H4 (cell line): ENCODE measurements at regions not wholly inside any gene's neighbourhood (a gene's known extent, or its start where the extent isn't known, plus 50 kb on each side); places are given as distances from the start of the nearest gene placed in this dataset.

Source experiments
- DNase-seq: peaks from one replicate; pipeline ENCODE4 v3.0.0-alpha.2; 2015; ENCODE audit warnings: low spot score

- DNase-seq: no peak
Measured at GRCh38 chr12:124188561-124189405, 106.1 kb upstream of the RFLNA start.

GRCh38 chr12:124190312-124191023, 104.4 kb upstream of the RFLNA start:
- DNase-seq: no peak

GRCh38 chr12:124191024-124191359, 103.9 kb upstream of the RFLNA start:
- DNase-seq: peak; percentile 63

DNA sequence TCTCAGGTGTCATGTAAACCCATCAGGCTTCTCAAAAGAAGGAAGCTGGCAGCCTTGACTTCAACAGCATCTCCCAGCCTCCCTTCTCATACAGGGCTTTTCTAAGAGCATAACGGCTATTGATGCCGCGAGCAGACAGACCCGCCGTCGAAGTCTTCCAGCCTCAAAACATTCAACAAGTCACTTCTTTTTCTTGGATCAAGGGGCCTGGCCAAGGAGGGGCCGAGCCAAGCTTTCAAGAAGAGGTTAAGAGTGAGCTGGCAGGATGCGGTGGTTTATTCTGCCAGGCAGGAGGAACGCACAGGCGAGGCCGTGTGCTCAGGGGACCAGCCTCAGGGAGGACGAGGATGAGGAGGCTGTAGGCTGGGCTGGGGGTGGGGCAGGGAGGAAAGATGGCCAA, 102.9 kb upstream of the RFLNA start:
- DNase-seq: no peak

- DNase-seq: no peak
Measured at GRCh38 chr12:124194264-124194892, 100.5 kb upstream of the RFLNA start.

- DNase-seq: no peak
Measured at GRCh38 chr12:124194893-124195566, 99.9 kb upstream of the RFLNA start.

- DNase-seq: no peak
Measured at GRCh38 chr12:124195567-124195942, 99.3 kb upstream of the RFLNA start.

DNA sequence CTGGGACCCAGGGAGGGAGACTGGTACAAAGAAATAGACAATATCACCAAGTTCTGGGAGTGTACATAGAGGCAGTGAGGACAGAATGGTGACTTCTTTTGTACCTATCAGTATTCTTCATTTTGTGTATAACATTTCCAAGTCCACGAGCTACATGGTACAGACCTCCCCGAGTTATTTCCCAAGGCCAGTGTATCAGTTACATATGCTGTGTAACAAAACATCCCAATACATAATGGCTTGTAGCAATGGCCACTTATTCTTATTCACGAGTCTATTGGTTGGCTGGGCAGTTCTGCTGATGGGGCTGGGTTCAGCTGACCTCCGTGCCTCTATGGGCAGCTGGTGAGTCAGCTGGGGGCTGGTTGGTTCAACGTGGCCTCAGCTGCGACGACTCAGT, 98.7 kb upstream of the RFLNA start:
- no peak for DNase-seq

DNA sequence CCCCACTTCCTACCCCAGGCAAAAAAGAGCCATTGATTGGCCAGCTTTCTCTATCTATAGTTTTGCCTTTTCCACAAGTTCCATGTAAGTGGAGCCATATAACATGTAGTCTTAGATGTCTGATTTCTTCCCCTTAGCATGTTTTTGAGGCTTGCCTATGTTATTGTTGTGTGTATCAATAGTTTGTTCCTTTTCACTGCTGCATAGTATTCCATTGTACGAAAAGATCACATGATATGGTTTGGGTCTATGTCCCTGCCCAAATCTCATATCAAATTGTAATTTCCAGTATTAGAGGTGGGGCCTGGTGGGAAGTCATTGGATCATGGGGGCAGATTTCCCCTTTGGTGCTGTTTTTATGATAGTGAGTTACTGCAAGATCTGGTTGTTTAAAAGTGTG, 93.6 kb upstream of the RFLNA start:
- no peak for DNase-seq

DNA sequence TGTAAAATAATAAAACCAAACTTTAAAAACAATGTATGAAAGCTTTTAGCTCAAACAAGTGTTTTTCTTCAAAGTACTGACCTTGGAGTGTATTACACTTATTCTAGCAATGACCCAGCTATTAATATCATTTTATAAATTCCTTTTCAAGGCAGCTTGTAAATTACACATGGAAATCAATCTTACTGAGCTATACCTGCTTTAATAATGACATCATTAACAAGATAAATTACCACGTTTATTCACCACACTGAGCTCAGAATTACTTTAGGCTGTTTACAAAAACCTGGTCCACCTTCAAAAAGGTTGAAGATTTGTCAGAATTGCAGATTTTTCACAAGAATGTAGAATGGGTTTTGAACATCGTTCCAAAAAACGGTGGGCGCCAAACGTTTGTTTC, 91.7 kb upstream of the RFLNA start:
- DNase-seq: no peak

- no peak for DNase-seq
Measured at GRCh38 chr12:124205405-124205804, 89.5 kb upstream of the RFLNA start.

DNA sequence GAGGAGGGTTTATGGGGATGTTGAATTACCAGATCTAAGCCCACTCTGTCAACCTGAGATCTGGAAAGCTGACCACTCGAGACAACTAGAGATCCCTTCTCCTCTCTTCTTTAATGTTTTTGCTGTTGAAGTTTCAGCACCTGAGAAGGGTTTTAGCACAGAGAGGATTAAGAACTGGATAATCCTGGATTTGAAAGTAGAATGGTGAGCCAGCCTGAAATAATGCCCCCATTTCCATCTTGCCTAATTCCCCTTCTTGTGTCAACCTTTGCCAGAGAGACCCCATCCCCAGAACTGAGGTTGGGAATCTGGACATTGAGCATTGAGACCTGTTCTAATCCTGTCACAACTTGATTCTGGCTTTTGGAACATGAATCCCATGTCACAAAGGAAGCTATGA, 87.8 kb upstream of the RFLNA start:
- no peak for DNase-seq

DNA sequence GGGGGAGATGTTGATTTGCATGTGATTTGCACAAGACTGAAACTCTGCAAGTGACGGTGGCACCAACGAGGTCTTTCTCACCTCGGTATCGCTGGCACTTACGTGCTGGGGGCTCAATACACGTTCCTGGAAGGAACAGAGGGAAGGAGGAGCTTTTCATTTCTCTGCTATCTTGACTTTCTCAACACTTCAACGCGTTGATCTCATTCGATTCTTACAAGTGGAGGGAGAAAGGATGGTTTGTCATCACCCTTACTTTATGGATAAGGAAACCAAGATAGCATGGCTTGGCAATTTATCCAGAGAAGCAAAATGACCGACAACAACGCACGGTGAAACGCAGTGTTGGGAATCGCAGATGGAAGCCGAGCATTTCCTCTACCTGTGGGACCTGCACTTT, 87.3 kb upstream of the RFLNA start:
- DNase-seq: no peak

DNA sequence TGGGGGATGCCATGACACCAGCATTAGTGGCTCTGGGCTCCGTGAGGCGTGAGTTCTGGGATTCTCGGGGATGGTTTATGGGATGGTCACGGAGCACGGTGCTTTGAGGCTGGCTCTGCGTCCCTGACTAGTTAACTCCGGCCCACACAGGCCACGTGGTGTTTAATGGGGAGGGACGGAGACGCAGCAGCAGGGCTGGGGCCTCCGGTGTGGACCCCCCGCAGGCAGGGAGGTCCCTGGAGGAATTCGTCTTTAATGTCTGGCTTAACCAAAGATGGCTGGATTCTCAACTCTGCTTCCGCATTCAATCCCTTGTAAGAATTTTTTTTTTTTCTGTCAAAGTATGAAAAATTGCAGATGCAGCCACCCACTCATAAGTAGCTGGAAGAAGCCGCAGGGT, 86.4 kb upstream of the RFLNA start:
- DNase-seq: no peak

GRCh38 chr12:124210991-124211577, 83.8 kb upstream of the RFLNA start:
- DNase-seq: no peak

- no peak for DNase-seq
Measured at GRCh38 chr12:124211753-124212152, 83.1 kb upstream of the RFLNA start.

- DNase-seq: no peak
Measured at GRCh38 chr12:124213666-124214347, 81.1 kb upstream of the RFLNA start.

DNA sequence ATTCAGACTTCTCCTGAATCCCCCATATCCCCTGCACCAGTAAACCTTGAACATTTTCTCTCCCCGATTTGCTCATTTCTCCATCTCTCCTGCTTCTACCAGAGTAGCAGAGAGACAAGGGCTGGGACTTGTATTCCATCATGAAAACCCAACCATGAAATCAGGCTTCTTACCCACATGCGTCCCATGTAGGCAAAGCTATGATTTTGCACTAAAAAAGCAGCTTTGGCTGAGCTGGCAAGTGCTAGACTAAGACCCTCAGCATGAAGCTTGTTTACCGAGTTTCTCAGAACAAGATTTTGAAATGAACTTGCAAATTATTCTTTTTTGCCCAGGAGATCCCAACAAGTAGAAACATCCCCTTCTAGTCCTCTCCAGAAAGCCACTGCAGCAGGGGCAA, 80.3 kb upstream of the RFLNA start:
- DNase-seq: no peak

DNA sequence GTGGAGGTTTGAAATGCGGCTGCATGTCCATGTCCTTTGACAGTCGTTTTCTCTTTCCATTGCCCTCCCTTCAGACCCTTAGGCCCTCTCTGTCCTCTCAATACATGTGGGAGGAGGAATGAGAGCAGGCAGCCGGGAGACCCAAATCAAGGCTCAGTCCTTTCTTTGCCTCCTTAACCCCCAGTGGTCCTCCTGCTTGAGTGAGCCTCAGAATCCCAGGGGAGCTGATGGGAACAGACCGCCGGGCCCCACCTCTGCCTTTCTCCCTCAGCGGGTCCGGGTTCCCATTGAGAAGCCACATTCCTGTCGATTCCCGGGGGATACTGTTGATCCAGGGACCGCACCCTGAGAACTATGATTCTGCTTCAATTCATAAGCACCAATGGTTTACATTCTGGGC, 77.9 kb upstream of the RFLNA start:
- no peak for DNase-seq

GRCh38 chr12:124217508-124218242, 77.2 kb upstream of the RFLNA start:
- DNase-seq: no peak

DNA sequence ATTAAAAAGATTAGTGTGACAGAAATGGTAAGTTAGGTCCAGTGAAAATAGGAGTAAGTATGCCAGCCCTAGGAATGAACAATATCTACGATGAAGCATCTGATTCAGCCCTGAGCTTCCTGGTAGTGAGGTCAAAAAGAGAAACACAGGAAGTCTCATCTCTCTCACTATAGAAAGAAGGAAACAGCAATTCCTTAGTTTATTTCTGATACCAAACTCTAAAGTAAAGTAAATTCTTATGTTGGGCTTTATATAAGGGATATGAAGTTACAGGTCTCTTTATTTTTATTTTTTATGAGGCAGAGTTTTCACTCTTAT, 76.7 kb upstream of the RFLNA start:
- no peak for DNase-seq
